ENCODE measurements at regions not wholly inside any gene's neighbourhood (a gene's known extent, or its start where the extent isn't known, plus 50 kb on each side); places are given as distances from the start of the nearest gene placed in this dataset.

- no peak for TF ChIP-seq CTCF (IDR thresholded peaks at IDR 0.05; ENCODE audit: insufficient read depth, low read length, poor library complexity, severe bottlenecking)
Observed at GRCh38 chr7:108947526-108947925, 377.9 kb downstream of the DNAJB9 start.

GRCh38 chr7:108972004-108972403 is 402.3 kb downstream of the DNAJB9 start:
- Histone ChIP-seq H3K36me3 (ENCODE audit: control insufficient read depth, insufficient read depth, low read length) (no peaks in the 10 kb centered on the region), H3K4me3 (ENCODE audit: low read depth, low read length) (no peak overlapping the region), H3K27me3 (ENCODE audit: control insufficient read depth, insufficient read depth, low read length) (no peaks in the 10 kb centered on the region)
- TF ChIP-seq CTCF (IDR thresholded peaks at IDR 0.05; ENCODE audit: insufficient read depth, low read length, poor library complexity, severe bottlenecking), result no peak
- no peak for DNase-seq (ENCODE audit: low read depth)

More at GRCh38 chr7:108947526-108947925, 377.9 kb downstream of the DNAJB9 start:
- Histone ChIP-seq H3K36me3 (ENCODE audit: control insufficient read depth, insufficient read depth, low read length) (no peaks in the 10 kb centered on the region), H3K4me3 (ENCODE audit: low read depth, low read length) (no peak overlapping the region), H3K27me3 (ENCODE audit: control insufficient read depth, insufficient read depth, low read length) (no peaks in the 10 kb centered on the region)
- no peak for DNase-seq (ENCODE audit: low read depth)

GRCh38 chr7:108973075-108973474 is 403.4 kb downstream of the DNAJB9 start:
- Histone ChIP-seq H3K27me3 (ENCODE audit: control insufficient read depth, insufficient read depth, low read length) (no peaks in the 10 kb centered on the region), H3K36me3 (ENCODE audit: control insufficient read depth, insufficient read depth, low read length) (no peaks in the 10 kb centered on the region), H3K4me3 (ENCODE audit: low read depth, low read length) (no peak overlapping the region)
- no peak for TF ChIP-seq CTCF (IDR thresholded peaks at IDR 0.05; ENCODE audit: insufficient read depth, low read length, poor library complexity, severe bottlenecking)
- DNase-seq (ENCODE audit: low read depth), result no peak

- DNase-seq (ENCODE audit: low read depth), result no peak
- no peaks in the 10 kb centered on the region for H3K27me3 ChIP-seq (ENCODE audit: control insufficient read depth, insufficient read depth, low read length)
- no peaks in the 10 kb centered on the region for H3K36me3 ChIP-seq (ENCODE audit: control insufficient read depth, insufficient read depth, low read length)
- TF ChIP-seq CTCF (IDR thresholded peaks at IDR 0.05; ENCODE audit: insufficient read depth, low read length, poor library complexity, severe bottlenecking), result no peak
- no peak overlapping the region for H3K4me3 ChIP-seq (ENCODE audit: low read depth, low read length)
Observed at GRCh38 chr7:108974641-108975040, 405.0 kb downstream of the DNAJB9 start.

- no peak for DNase-seq (ENCODE audit: low read depth)
- no peaks in the 10 kb centered on the region for H3K27me3 ChIP-seq (ENCODE audit: control insufficient read depth, insufficient read depth, low read length)
- H3K36me3 ChIP-seq (ENCODE audit: control insufficient read depth, insufficient read depth, low read length), result no peaks in the 10 kb centered on the region
- H3K4me3 ChIP-seq (ENCODE audit: low read depth, low read length), result no peak overlapping the region
- TF ChIP-seq CTCF (IDR thresholded peaks at IDR 0.05; ENCODE audit: insufficient read depth, low read length, poor library complexity, severe bottlenecking), result no peak
Observed at GRCh38 chr7:108985037-108985436, 415.4 kb downstream of the DNAJB9 start.

- Histone ChIP-seq H3K27me3 (ENCODE audit: control insufficient read depth, insufficient read depth, low read length) (no peaks in the 10 kb centered on the region), H3K36me3 (ENCODE audit: control insufficient read depth, insufficient read depth, low read length) (no peaks in the 10 kb centered on the region), H3K4me3 (ENCODE audit: low read depth, low read length) (no peak overlapping the region)
- no peak for DNase-seq (ENCODE audit: low read depth)
- no peak for TF ChIP-seq CTCF (IDR thresholded peaks at IDR 0.05; ENCODE audit: insufficient read depth, low read length, poor library complexity, severe bottlenecking)
Observed at GRCh38 chr7:108989319-108989718, 419.6 kb downstream of the DNAJB9 start.
